Uterus (tissue), 2 donors: ENCODE measurements at regions not wholly inside any gene's neighbourhood (a gene's known extent, or its start where the extent isn't known, plus 50 kb on each side); places are given as distances from the start of the nearest gene placed in this dataset.

Experiments
- CTCF ChIP-seq, 4 experiments: fragments of 200-600 bp in 2 of 4; fragments of 450-650 bp in 2 of 4; sonication (generic) in 2 of 4; IDR thresholded peaks; one replicate each; pipeline ENCODE4 v1.5.1; 2016 to 2019; ENCODE audit warnings: antibody characterized with exemption in 4 of 4, mild to moderate bottlenecking in 2 of 4, moderate library complexity in 1 of 4
- POLR2A ChIP-seq, 2 donors: fragments of 450-650 bp; IDR thresholded peaks; one replicate each; pipeline ENCODE4 v1.6.1; 2016; ENCODE audit warnings: antibody characterized with exemption in 2 of 2, mild to moderate bottlenecking in 1 of 2, moderate library complexity in 1 of 2

GRCh38 chr3:159273608-159274007 is 471.8 kb downstream of the MFSD1 start:
- TF ChIP-seq POLR2A (IDR thresholded peaks at IDR 0.05) (no peak), CTCF (IDR thresholded peaks at IDR 0.05) (no peak)
